ENCODE measurements at regions not wholly inside any gene's neighbourhood (a gene's known extent, or its start where the extent isn't known, plus 50 kb on each side); places are given as distances from the start of the nearest gene placed in this dataset.
"Not testable (repeated sequence)": the region's sequence is repeated elsewhere in the genome, so short reads cannot be mapped to it uniquely, and the experiment has no call there.

GRCh38 chr4:179719766-179720450, 2277.7 kb upstream of the AGA start:
- Mint-ChIP-seq H3K27me3 (no peaks in the 10 kb centered on the region), H3K27ac (no peak overlapping the region), H3K9me3 (peaks cover 0 to 7% (median 0%) of the 10 kb centered on the region in 3 donors), H3K4me3 (no peak overlapping the region), H3K4me1 (peaks cover 0 to 5% (median 0%) of the 10 kb centered on the region in 3 donors), H3K36me3 (no peaks in the 10 kb centered on the region)

- not testable (repeated sequence) for H3K9me3 Mint-ChIP-seq, H3K36me3 Mint-ChIP-seq, H3K27ac Mint-ChIP-seq, H3K27me3 Mint-ChIP-seq, H3K4me1 Mint-ChIP-seq, H3K4me3 Mint-ChIP-seq
These were observed 2284.3 kb upstream of the AGA start for GRCh38 chr4:179726491-179726890.

- Mint-ChIP-seq H3K4me1 (no peaks in the 10 kb centered on the region), H3K27me3 (peaks cover 1% of the 10 kb centered on the region), H3K4me3 (no peak overlapping the region), H3K27ac (no peak overlapping the region), H3K36me3 (no peaks in the 10 kb centered on the region), H3K9me3 (peaks cover 0 to 8% (median 2%) of the 10 kb centered on the region in 3 donors)
These were observed 2286.1 kb upstream of the AGA start for GRCh38 chr4:179728305-179728704.

- H3K4me3 Mint-ChIP-seq, H3K27ac Mint-ChIP-seq, H3K36me3 Mint-ChIP-seq, H3K27me3 Mint-ChIP-seq, H3K4me1 Mint-ChIP-seq, H3K9me3 Mint-ChIP-seq: not testable (repeated sequence)
These were observed 2294.6 kb upstream of the AGA start for GRCh38 chr4:179736820-179737219.

GRCh38 chr4:179738822-179739221, 2296.6 kb upstream of the AGA start:
- H3K27ac Mint-ChIP-seq: no peak overlapping the region
- H3K36me3 Mint-ChIP-seq: no peaks in the 10 kb centered on the region
- no peak overlapping the region for H3K4me3 Mint-ChIP-seq
- H3K9me3 Mint-ChIP-seq: peaks cover 0 to 4% (median 3%) of the 10 kb centered on the region in 3 donors
- H3K27me3 Mint-ChIP-seq: no peaks in the 10 kb centered on the region
- H3K4me1 Mint-ChIP-seq: no peaks in the 10 kb centered on the region

DNA sequence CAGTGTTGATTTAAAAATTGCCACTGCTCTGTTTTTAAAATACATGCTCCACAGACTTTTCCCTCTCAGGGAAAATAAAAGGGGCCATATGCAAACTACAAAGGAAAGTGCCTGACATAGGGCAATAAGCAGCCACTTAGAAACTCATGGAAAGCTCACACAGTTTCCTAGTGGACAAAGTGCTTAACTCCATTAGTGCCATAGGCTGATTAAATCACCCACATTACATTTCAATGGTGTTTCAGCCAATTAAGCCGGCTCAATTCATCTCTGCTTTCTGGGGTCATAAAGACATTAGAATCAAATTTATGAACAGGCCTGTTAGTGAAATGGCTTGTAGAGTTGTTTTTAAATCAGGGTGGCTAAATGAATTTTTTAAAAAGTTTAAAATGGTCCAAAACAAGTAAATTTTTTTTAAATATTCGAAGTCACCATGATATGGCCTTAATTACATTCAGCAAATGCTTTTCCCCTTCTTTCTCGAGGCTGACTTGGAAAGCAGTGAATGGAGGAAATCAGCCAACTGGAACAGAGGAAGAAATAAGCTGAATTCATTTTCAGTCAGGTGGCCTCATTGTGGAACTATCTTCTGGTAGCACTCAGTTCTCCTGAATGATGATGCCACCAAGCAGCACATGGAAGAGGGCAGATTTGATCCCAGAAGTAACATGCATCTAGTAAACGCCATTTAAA, 2305.1 kb upstream of the AGA start:
- H3K27ac Mint-ChIP-seq: no peak overlapping the region
- H3K4me3 Mint-ChIP-seq: no peak overlapping the region
- no peaks in the 10 kb centered on the region for H3K36me3 Mint-ChIP-seq
- H3K4me1 Mint-ChIP-seq: no peaks in the 10 kb centered on the region
- no peaks in the 10 kb centered on the region for H3K27me3 Mint-ChIP-seq
- peaks cover 0 to 20% (median 2%) of the 10 kb centered on the region in 3 donors for H3K9me3 Mint-ChIP-seq

DNA sequence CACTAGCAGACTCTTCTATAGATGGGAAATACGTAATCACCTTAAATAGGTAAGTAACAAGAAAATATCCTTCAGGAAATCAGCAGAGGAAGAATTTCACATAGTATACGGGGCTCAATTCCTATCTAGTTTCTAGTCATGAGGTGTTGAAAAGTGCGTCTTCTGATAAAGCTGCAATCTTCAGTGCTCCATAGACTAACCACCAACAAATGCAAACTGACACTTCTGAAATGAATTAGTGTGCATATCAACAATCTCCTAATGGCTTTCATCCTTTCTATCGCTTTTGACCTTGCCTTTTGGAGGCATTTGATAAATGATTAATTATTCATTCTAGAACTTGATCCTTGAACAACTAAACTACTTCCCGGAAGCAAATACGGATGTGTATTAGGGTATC, 2306.6 kb upstream of the AGA start:
- peaks cover 0 to 20% (median 2%) of the 10 kb centered on the region in 3 donors for H3K9me3 Mint-ChIP-seq
- H3K4me1 Mint-ChIP-seq: no peaks in the 10 kb centered on the region
- H3K4me3 Mint-ChIP-seq: no peak overlapping the region
- no peaks in the 10 kb centered on the region for H3K36me3 Mint-ChIP-seq
- no peak overlapping the region for H3K27ac Mint-ChIP-seq
- no peaks in the 10 kb centered on the region for H3K27me3 Mint-ChIP-seq

DNA sequence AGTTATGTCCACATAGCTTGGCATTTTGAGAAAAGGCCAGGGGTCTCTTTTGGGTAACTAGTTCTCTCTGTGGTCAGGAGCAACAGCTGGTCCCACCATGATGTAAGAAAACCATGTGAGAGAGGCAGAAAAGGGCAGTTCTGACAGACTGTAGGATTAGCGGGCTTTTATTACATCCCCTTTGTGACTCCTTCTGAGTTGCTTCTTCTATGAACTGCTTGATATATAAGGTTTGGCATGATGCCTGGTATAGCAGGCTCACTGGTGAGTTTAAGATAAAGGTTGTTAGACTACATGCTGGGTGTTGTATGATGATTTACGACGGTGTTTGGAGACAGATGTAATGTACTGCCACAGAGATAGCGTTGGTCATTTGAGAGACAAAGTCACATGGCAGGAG, 2308.1 kb upstream of the AGA start:
- Mint-ChIP-seq H3K4me3 (no peak overlapping the region), H3K36me3 (no peaks in the 10 kb centered on the region), H3K27me3 (no peaks in the 10 kb centered on the region), H3K4me1 (no peaks in the 10 kb centered on the region), H3K9me3 (peaks cover 0 to 20% (median 2%) of the 10 kb centered on the region in 3 donors), H3K27ac (no peak overlapping the region)

DNA sequence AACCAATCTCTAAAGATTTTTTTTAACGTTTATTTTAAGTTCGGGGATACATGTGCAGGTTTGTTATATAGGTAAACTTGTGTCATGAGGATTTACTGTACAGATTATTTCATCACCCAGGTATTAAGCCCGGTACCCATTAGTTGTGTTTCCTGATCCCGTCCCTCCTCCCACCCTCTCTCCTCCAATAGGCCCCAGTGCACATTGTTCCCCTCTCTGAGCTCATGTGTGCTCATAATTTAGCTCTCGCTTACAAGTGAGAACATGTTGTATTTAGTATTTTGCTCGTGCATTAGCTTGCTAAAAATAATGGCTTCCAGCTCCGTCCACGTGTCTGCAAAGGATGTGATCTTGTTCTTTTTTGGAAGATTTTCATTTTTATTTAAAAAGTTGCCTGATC, 2309.4 kb upstream of the AGA start:
- no peaks in the 10 kb centered on the region for H3K4me1 Mint-ChIP-seq
- no peaks in the 10 kb centered on the region for H3K27me3 Mint-ChIP-seq
- no peaks in the 10 kb centered on the region for H3K36me3 Mint-ChIP-seq
- peaks cover 0 to 14% (median 2%) of the 10 kb centered on the region in 3 donors for H3K9me3 Mint-ChIP-seq
- H3K4me3 Mint-ChIP-seq: no peak overlapping the region
- H3K27ac Mint-ChIP-seq: no peak overlapping the region

DNA sequence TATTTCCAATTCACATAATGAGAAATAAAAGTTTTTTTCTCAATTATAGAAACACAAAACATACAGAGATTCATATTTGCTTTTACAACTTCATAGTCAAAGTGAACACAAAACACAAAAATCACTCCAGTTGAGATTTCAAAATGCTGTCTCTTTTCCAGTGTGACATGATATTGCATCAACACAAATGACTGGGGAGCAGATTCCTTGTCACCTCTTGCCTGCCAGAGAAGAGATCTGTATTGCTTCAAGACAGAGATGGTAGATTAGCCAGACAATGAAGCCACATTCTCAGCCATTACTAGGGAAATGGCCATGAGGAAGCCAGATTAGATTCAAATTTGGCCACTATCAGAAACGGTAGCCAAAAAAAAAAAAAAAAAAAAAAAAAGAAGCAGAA, 2313.1 kb upstream of the AGA start:
- H3K4me3 Mint-ChIP-seq: no peak overlapping the region
- no peaks in the 10 kb centered on the region for H3K9me3 Mint-ChIP-seq
- H3K4me1 Mint-ChIP-seq: peaks cover 0 to 2% (median 0%) of the 10 kb centered on the region in 3 donors
- H3K27ac Mint-ChIP-seq: no peak overlapping the region
- no peaks in the 10 kb centered on the region for H3K36me3 Mint-ChIP-seq
- no peaks in the 10 kb centered on the region for H3K27me3 Mint-ChIP-seq

GRCh38 chr4:179757641-179758040, 2315.4 kb upstream of the AGA start:
- Mint-ChIP-seq H3K27me3 (no peaks in the 10 kb centered on the region), H3K9me3 (peaks cover 0 to 7% (median 0%) of the 10 kb centered on the region in 3 donors), H3K27ac (no peak overlapping the region), H3K36me3 (no peaks in the 10 kb centered on the region), H3K4me3 (no peak overlapping the region), H3K4me1 (peaks cover 0 to 2% (median 0%) of the 10 kb centered on the region in 3 donors)

DNA sequence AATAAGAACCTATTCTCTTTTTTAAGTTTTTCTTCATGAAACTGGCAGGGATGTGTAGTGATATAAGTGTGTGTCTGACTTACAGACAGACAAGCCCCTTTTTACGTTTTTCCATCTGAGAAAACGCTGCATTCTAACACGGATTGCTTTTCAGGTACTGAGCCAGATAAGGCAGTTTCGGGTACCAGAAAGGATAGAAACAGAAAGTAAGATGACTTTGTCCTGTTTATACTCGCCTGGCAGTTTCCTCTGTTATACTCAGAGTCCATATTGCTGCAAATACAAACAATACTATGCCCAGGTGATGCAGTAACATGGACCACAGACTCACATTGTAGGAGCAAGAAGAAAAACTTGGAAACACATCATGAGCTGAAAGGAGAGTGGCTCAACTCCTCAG, 2320.6 kb upstream of the AGA start:
- peaks cover 0 to 2% (median 0%) of the 10 kb centered on the region in 3 donors for H3K4me1 Mint-ChIP-seq
- no peak overlapping the region for H3K27ac Mint-ChIP-seq
- no peak overlapping the region for H3K4me3 Mint-ChIP-seq
- H3K36me3 Mint-ChIP-seq: no peaks in the 10 kb centered on the region
- peaks cover 3 to 7% (median 7%) of the 10 kb centered on the region in 3 donors for H3K9me3 Mint-ChIP-seq
- H3K27me3 Mint-ChIP-seq: no peaks in the 10 kb centered on the region

DNA sequence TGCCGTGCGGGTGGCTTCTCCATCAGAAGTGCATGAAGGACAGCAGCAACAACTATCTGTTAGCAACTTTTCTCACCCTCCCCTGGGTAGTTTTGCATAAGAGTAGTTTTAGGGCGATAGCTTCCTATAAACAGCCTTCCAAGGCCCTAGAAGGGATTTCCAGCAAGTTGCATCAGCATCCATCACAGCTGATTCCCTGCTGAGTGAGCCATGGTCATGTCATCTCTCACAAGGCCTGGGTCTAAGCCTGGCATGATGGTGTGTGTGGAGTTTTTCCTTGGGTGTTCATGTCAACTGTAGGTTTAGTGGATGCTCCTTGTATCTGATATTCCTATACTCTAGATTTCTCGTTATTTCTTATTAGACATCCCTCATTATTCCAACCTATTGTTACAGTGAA, 2324.7 kb upstream of the AGA start:
- H3K4me1 Mint-ChIP-seq: peaks cover 0 to 1% (median 0%) of the 10 kb centered on the region in 3 donors
- H3K4me3 Mint-ChIP-seq: no peak overlapping the region
- peaks cover 4% of the 10 kb centered on the region for H3K36me3 Mint-ChIP-seq
- no peaks in the 10 kb centered on the region for H3K27me3 Mint-ChIP-seq
- peaks cover 3 to 7% (median 4%) of the 10 kb centered on the region in 3 donors for H3K9me3 Mint-ChIP-seq
- no peak overlapping the region for H3K27ac Mint-ChIP-seq

- peaks cover 0 to 1% (median 0%) of the 10 kb centered on the region in 3 donors for H3K4me1 Mint-ChIP-seq
- peaks cover 6 to 10% (median 6%) of the 10 kb centered on the region in 3 donors for H3K9me3 Mint-ChIP-seq
These were observed 2326.8 kb upstream of the AGA start for GRCh38 chr4:179768996-179769395.

DNA sequence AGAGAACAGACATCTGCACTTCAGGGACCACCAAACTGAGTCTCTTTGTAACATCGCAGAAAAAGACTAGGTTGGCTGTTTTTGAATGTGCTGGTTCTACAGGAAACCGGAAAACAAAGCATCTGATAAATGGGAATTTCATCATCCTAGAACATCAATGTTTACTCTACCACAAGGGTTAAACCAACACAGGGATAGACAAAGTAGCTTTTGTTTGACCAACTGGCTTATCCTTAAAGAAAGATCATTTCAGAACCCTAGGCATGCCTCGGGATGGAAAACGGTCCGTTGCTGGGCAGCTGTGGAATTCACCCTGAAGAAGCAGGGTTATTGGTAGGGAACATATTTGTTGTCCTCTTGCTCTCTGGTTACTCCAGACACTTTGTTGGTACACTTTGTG, 2355.5 kb upstream of the AGA start:
- Mint-ChIP-seq H3K9me3 (peaks cover 0 to 6% (median 3%) of the 10 kb centered on the region in 3 donors), H3K4me3 (no peak overlapping the region), H3K27ac (no peak overlapping the region)

More at GRCh38 chr4:179768996-179769395, 2326.8 kb upstream of the AGA start:
- H3K27ac Mint-ChIP-seq: no peak overlapping the region
- H3K4me3 Mint-ChIP-seq: peak overlapping the region in 1 of 4 donors; percentile 12
- peaks cover 4% of the 10 kb centered on the region for H3K36me3 Mint-ChIP-seq
- no peaks in the 10 kb centered on the region for H3K27me3 Mint-ChIP-seq

DNA sequence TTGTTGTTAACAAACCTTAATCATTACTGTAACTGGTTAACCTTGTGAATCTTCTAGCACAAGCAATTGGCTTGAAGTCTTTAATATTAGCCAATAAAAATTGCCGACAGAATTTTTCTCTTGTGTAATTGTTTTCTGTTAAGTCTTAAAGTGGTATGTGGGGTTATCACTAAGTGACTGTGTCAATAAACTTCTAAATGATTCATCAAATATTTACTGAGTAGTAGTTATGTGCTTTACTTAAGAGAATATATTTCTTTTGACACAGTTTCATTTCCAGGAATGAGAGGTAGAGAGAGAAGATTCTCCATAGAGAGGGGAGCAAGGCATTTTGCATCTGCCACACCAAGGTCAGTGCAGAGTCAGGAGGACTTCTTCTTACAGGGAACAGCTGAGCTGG, 2361.6 kb upstream of the AGA start:
- Mint-ChIP-seq H3K36me3 (no peaks in the 10 kb centered on the region), H3K4me1 (no peaks in the 10 kb centered on the region), H3K4me3 (no peak overlapping the region), H3K27me3 (no peaks in the 10 kb centered on the region), H3K27ac (no peak overlapping the region), H3K9me3 (peaks cover 1 to 7% (median 5%) of the 10 kb centered on the region in 3 donors)

More for the DNA sequence above, 2355.5 kb upstream of the AGA start:
- no peaks in the 10 kb centered on the region for H3K4me1 Mint-ChIP-seq
- H3K27me3 Mint-ChIP-seq: no peaks in the 10 kb centered on the region
- no peaks in the 10 kb centered on the region for H3K36me3 Mint-ChIP-seq

Data from IgD-negative memory B cell (primary cell).